ENCODE measurements at regions not wholly inside any gene's neighbourhood (a gene's known extent, or its start where the extent isn't known, plus 50 kb on each side); places are given as distances from the start of the nearest gene placed in this dataset.

DNA sequence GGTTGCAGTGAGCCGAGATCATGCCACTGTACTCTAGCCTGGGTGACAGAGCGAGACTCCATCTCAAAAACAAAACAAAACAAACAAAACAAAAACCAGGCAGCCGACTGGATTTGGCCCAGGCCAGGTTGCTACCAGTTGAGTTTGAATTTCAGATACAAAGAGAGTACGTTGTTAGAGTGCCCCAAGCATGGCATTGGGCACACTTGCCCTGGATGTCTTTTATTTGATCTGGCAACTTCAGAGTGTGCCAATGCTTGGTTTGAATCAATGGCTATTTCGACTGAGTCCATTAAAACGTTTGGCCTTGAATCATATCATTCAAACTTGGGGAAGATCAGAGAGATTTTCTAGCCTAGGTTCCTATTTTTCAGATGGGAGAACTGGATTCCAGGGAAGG lies 213.4 kb upstream of the SHH start:
- TF ChIP-seq, protein P1, sequence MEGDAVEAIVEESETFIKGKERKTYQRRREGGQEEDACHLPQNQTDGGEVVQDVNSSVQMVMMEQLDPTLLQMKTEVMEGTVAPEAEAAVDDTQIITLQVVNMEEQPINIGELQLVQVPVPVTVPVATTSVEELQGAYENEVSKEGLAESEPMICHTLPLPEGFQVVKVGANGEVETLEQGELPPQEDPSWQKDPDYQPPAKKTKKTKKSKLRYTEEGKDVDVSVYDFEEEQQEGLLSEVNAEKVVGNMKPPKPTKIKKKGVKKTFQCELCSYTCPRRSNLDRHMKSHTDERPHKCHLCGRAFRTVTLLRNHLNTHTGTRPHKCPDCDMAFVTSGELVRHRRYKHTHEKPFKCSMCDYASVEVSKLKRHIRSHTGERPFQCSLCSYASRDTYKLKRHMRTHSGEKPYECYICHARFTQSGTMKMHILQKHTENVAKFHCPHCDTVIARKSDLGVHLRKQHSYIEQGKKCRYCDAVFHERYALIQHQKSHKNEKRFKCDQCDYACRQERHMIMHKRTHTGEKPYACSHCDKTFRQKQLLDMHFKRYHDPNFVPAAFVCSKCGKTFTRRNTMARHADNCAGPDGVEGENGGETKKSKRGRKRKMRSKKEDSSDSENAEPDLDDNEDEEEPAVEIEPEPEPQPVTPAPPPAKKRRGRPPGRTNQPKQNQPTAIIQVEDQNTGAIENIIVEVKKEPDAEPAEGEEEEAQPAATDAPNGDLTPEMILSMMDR (conservative IDR thresholded peaks at IDR 0.05) = no peak
- TF ChIP-seq ZFX (IDR thresholded peaks at IDR 0.05) = no peak

Measured in C4-2B (cell line).